HCT116 (cell line): ENCODE measurements at regions not wholly inside any gene's neighbourhood (a gene's known extent, or its start where the extent isn't known, plus 50 kb on each side); places are given as distances from the start of the nearest gene placed in this dataset.

ENCODE experiments used
- ATAC-seq: fragments of 200-7000 bp; cut with Tn5 transposase; 2 replicates; pipeline ENCODE4 v1.9.1; 2020; ENCODE audit warnings: mild to moderate bottlenecking, moderate library complexity
- BruUV-seq: library from RNA; stranded (reverse); fragments of 400-500 nt; replicated peaks from 2 replicates; lab custom pipeline; 2021; lab: Mats Ljungman, UMichigan
- CTCF ChIA-PET: fragments of 300-600 bp; sonication (Branson Sonifier 250); formaldehyde crosslinking; loops from one replicate; lab custom pipeline; 2021; ENCODE audit warnings: antibody characterized with exemption; lab: Charles Lee
- POLR2A ChIA-PET: fragments of 300-600, 350-600 bp; sonication (Branson Sonifier 250); formaldehyde crosslinking; loops from one replicate; lab custom pipeline; 2021; ENCODE audit warnings: antibody characterized with exemption; lab: Charles Lee
- RAD21 ChIA-PET, 2 experiments: fragments of 300-600 bp; sonication (Branson Sonifier 250); formaldehyde crosslinking; loops; one replicate each; lab custom pipeline; 2023; ENCODE audit warnings: low total read pairs in 2 of 2; ENCODE audit not compliant: uncharacterized antibody in 2 of 2, unreplicated experiment in 2 of 2, low non-redundant PET in 1 of 2; lab: Charles Lee
- DNase-seq: peaks from one replicate; pipeline ENCODE4 v3.0.0-alpha.2; 2010; ENCODE audit warnings: low read depth, low spot score
- H2AFZ ChIP-seq: fragments of 200-600 bp; shearing (Covaris generic), sonication (generic); 2 replicates; pipeline ENCODE4 v1.6.1; 2017; ENCODE audit warnings: low read depth, mixed run types, mixed read lengths, antibody characterized with exemption, low read length; ENCODE audit not compliant: poor library complexity, severe bottlenecking
- H3K27ac ChIP-seq: 2 replicates; pipeline ENCODE4 v1.5.1; 2012; ENCODE audit warnings: low read depth, low read length
- H3K27me3 ChIP-seq: fragments of 200-600 bp; sonication (generic); 2 replicates; pipeline ENCODE4 v1.6.1; 2016; ENCODE audit warnings: mixed run types, low read length, mixed read lengths; ENCODE audit not compliant: insufficient read depth
- H3K36me3 ChIP-seq, 2 experiments: fragments of 200-500 bp in 1 of 2; fragments of 200-600 bp in 1 of 2; sonication (Bioruptor generic) in 1 of 2; sonication (generic) in 1 of 2; 2 replicates each; pipeline versions ENCODE4 v1.5.1 to v1.6.1; 2014 to 2016; ENCODE audit warnings: low read length in 2 of 2, inconsistent platforms in 1 of 2, mixed read lengths in 1 of 2, mixed run types in 1 of 2; ENCODE audit not compliant: insufficient read depth in 2 of 2, control insufficient read depth in 1 of 2
- H3K4me1 ChIP-seq, 2 experiments: fragments of 200-600 bp in 1 of 2; sonication (generic) in 1 of 2; 2 replicates each; pipeline versions ENCODE4 v1.5.1 to v1.6.1; 2012 to 2017; ENCODE audit warnings: low read length in 2 of 2, inconsistent platforms in 1 of 2, mild to moderate bottlenecking in 1 of 2, mixed read lengths in 1 of 2, mixed run types in 1 of 2, moderate library complexity in 1 of 2; ENCODE audit not compliant: insufficient read depth in 2 of 2, control insufficient read depth in 1 of 2
- H3K4me2 ChIP-seq: fragments of 200-600 bp; sonication (generic); 2 replicates; pipeline ENCODE4 v1.6.1; 2017; ENCODE audit warnings: mixed run types, low read length, mixed read lengths
- H3K4me3 ChIP-seq, 2 experiments: fragments of 200-600 bp in 1 of 2; sonication (generic) in 1 of 2; replicated peaks in 1 of 2; 2 replicates each; pipeline ENCODE4 v1.5.1; 2011 to 2016; ENCODE audit warnings: low read length in 2 of 2, control low read depth in 1 of 2, low read depth in 1 of 2, mild to moderate bottlenecking in 1 of 2, mixed read lengths in 1 of 2, mixed run types in 1 of 2
- H3K79me2 ChIP-seq: fragments of 200-600 bp; sonication (generic); 2 replicates; pipeline ENCODE4 v1.6.1; 2017; ENCODE audit warnings: mild to moderate bottlenecking, mixed run types, low read length, moderate library complexity, mixed read lengths; ENCODE audit not compliant: insufficient read depth
- H3K9ac ChIP-seq: fragments of 200-600 bp; sonication (generic); 2 replicates; pipeline ENCODE4 v1.6.1; 2016; ENCODE audit warnings: low read length, mixed read lengths
- H3K9me2 ChIP-seq: fragments of 200-600 bp; sonication (generic), shearing (Covaris generic); 2 replicates; pipeline ENCODE4 v1.6.1; 2017; ENCODE audit warnings: mixed run types, mild to moderate bottlenecking, moderate library complexity; ENCODE audit not compliant: insufficient read depth
- H3K9me3 ChIP-seq, 2 experiments: fragments of 200-500 bp in 1 of 2; fragments of 200-600 bp in 1 of 2; sonication (Bioruptor generic) in 1 of 2; sonication (generic) in 1 of 2; 2 replicates each; pipeline ENCODE4 v1.6.1; 2014 to 2017; ENCODE audit warnings: low read length in 2 of 2, mixed read lengths in 2 of 2, inconsistent platforms in 1 of 2, low read depth in 1 of 2, mild to moderate bottlenecking in 1 of 2, mixed run types in 1 of 2, moderate library complexity in 1 of 2; ENCODE audit not compliant: control insufficient read depth in 1 of 2, insufficient read depth in 1 of 2
- H4K20me1 ChIP-seq: fragments of 200-600 bp; sonication (generic), shearing (Covaris generic); 2 replicates; pipeline ENCODE4 v1.6.1; 2017; ENCODE audit warnings: mixed run types, mild to moderate bottlenecking, moderate library complexity; ENCODE audit not compliant: insufficient read depth
- CBX3 ChIP-seq: IDR thresholded peaks from 2 replicates; pipeline ENCODE4 v1.6.1; 2012; ENCODE audit warnings: low read depth
- CEBPB ChIP-seq: IDR thresholded peaks from 2 replicates; pipeline ENCODE4 v1.6.1; 2012; ENCODE audit warnings: low read depth
- EGR1 ChIP-seq: IDR thresholded peaks from 2 replicates; pipeline ENCODE4 v1.6.1; 2012; ENCODE audit warnings: low read depth
- ELF1 ChIP-seq: IDR thresholded peaks from 2 replicates; pipeline ENCODE4 v1.6.1; 2012; ENCODE audit warnings: low read depth, borderline replicate concordance
- EZH2 ChIP-seq: fragments of 200-600 bp; sonication (generic); IDR thresholded peaks from 2 replicates; pipeline ENCODE4 v1.6.1; 2017; ENCODE audit warnings: antibody characterized with exemption, mixed run types
- EZH2phosphoT487 ChIP-seq: fragments of 200-600 bp; IDR thresholded peaks from 2 replicates; pipeline ENCODE4 v1.6.1; 2018; ENCODE audit warnings: antibody characterized with exemption, borderline replicate concordance
- FOSL1 ChIP-seq: IDR thresholded peaks from 2 replicates; pipeline ENCODE4 v1.6.1; 2012; ENCODE audit warnings: low read depth
- JUND ChIP-seq: IDR thresholded peaks from 2 replicates; pipeline ENCODE4 v1.6.1; 2012
- MAX ChIP-seq: IDR thresholded peaks from 2 replicates; pipeline ENCODE4 v1.6.1; 2012
- POLR2AphosphoS5 ChIP-seq: IDR thresholded peaks from 2 replicates; pipeline ENCODE4 v1.6.1; 2011; ENCODE audit warnings: mild to moderate bottlenecking, low read depth, low read length, moderate library complexity
- RAD21 ChIP-seq: IDR thresholded peaks from 2 replicates; pipeline ENCODE4 v1.6.1; 2012; ENCODE audit warnings: low read depth, mild to moderate bottlenecking
- SRF ChIP-seq: IDR thresholded peaks from 2 replicates; pipeline ENCODE4 v1.6.1; 2012; ENCODE audit warnings: low read depth
- YY1 ChIP-seq: IDR thresholded peaks from 2 replicates; pipeline ENCODE4 v1.6.1; 2011; ENCODE audit warnings: low read length, low read depth, moderate library complexity, mild to moderate bottlenecking; ENCODE audit not compliant: insufficient replicate concordance; ENCODE audit errors: extremely low read depth
- ZBTB33 ChIP-seq: IDR thresholded peaks from 2 replicates; pipeline ENCODE4 v1.6.1; 2011; ENCODE audit warnings: mild to moderate bottlenecking, low read length, moderate library complexity; ENCODE audit not compliant: insufficient replicate concordance; ENCODE audit errors: extremely low read depth
- ZFX ChIP-seq: fragments of 450-650 bp; IDR thresholded peaks from 2 replicates; pipeline ENCODE4 v1.6.1; 2017
- ZNF274 ChIP-seq: fragments of 200-500 bp; sonication (Bioruptor generic); IDR thresholded peaks from 2 replicates; pipeline ENCODE4 v1.6.1; 2014; ENCODE audit warnings: mild to moderate bottlenecking, low read depth, low read length, inconsistent platforms
- intact Hi-C: fragments of 100-400 bp; cut with micrococcal nuclease; formaldehyde crosslinking; loops from 2 replicates; pipeline ENCODE4 v1.10.0; 2022
- TF ChIP-seq, protein P1 (sequence below), 3 experiments: fragments of 200-600 bp in 1 of 3; sonication (generic) in 1 of 3; IDR thresholded peaks in 2 of 3; conservative IDR thresholded peaks in 1 of 3; 2 replicates each; pipeline ENCODE4 v1.5.1; 2012 to 2017; ENCODE audit warnings: low read depth in 2 of 3, low read length in 2 of 3, antibody characterized with exemption in 1 of 3, borderline replicate concordance in 1 of 3, control low read depth in 1 of 3, mild to moderate bottlenecking in 1 of 3, mixed read lengths in 1 of 3, mixed run types in 1 of 3, moderate library complexity in 1 of 3; ENCODE audit not compliant: insufficient read depth in 1 of 3
- TF ChIP-seq, protein P2 (sequence below): IDR thresholded peaks from 2 replicates; pipeline ENCODE4 v1.6.1; 2012

- TF ChIP-seq EGR1: no peak
Observed at GRCh38 chr6:66623050-66623449, 916.0 kb upstream of the EYS start (continued).

- ChIA-PET POLR2A (no interaction called here), RAD21 (no interaction called here)
- BruUV-seq: no TSS peak
- DNase-seq: no peak
- TF ChIP-seq FOSL1 (no peak), EZH2phosphoT487 (no peak), ELF1 (no peak), ZBTB33 (no peak), MAX (no peak), EZH2 (no peak), YY1 (no peak), RAD21 (no peak), ZNF274 (no peak), POLR2AphosphoS5 (no peak), ZFX (no peak), CEBPB (no peak), CBX3 (no peak), SRF (no peak), JUND (no peak)
- TF ChIP-seq, protein P1, sequence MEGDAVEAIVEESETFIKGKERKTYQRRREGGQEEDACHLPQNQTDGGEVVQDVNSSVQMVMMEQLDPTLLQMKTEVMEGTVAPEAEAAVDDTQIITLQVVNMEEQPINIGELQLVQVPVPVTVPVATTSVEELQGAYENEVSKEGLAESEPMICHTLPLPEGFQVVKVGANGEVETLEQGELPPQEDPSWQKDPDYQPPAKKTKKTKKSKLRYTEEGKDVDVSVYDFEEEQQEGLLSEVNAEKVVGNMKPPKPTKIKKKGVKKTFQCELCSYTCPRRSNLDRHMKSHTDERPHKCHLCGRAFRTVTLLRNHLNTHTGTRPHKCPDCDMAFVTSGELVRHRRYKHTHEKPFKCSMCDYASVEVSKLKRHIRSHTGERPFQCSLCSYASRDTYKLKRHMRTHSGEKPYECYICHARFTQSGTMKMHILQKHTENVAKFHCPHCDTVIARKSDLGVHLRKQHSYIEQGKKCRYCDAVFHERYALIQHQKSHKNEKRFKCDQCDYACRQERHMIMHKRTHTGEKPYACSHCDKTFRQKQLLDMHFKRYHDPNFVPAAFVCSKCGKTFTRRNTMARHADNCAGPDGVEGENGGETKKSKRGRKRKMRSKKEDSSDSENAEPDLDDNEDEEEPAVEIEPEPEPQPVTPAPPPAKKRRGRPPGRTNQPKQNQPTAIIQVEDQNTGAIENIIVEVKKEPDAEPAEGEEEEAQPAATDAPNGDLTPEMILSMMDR (IDR thresholded peaks at IDR 0.05 in 2 of 3, conservative IDR thresholded peaks at IDR 0.05 in 1 of 3; ENCODE audit: borderline replicate concordance in 1 of 3, insufficient read depth in 1 of 3, low read depth in 2 of 3, low read length in 2 of 3): no peak
- TF ChIP-seq, protein P2, sequence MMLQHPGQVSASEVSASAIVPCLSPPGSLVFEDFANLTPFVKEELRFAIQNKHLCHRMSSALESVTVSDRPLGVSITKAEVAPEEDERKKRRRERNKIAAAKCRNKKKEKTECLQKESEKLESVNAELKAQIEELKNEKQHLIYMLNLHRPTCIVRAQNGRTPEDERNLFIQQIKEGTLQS: no peak
- TF ChIP-seq, all 23 proteins: peak for 0
- Histone ChIP-seq H3K4me1 (no peaks in the 10 kb centered on the region), H4K20me1 (no peaks in the 10 kb centered on the region), H3K9ac (no peak overlapping the region), H3K27me3 (no peaks in the 10 kb centered on the region), H3K36me3 (no peaks in the 10 kb centered on the region), H3K9me3 (peaks cover 4 to 12% of the 10 kb centered on the region in 2 experiments; a peak in 2 of 4 replicates), H3K4me3 (no peak overlapping the region), H3K27ac (no peak overlapping the region), H3K9me2 (no peaks in the 10 kb centered on the region), H3K79me2 (no peaks in the 10 kb centered on the region), H2AFZ (no peak overlapping the region), H3K4me2 (no peak overlapping the region)
- intact Hi-C loops: no loop called here
- CTCF ChIA-PET: no interaction called here
- no peak for ATAC-seq
Observed at GRCh38 chr6:66605971-66606370, 898.9 kb upstream of the EYS start.
